T-helper 17 cell (primary cell): ENCODE measurements at regions not wholly inside any gene's neighbourhood (a gene's known extent, or its start where the extent isn't known, plus 50 kb on each side); places are given as distances from the start of the nearest gene placed in this dataset.

ENCODE experiments used
- ATAC-seq: fragments of 150-1000 bp; cut with Tn5 transposase; 2 replicates; pipeline ENCODE4 v1.10.0; 2021; ENCODE audit warnings: mild to moderate bottlenecking, moderate library complexity
- DNase-seq, 3 donors: peaks; one replicate each; pipeline versions ENCODE4 v3.0.0 to v3.0.0-alpha.2; 2020 to 2021
- H3K9me3 ChIP-seq: one replicate; pipeline ENCODE4 v1.7.0; 2013; ENCODE audit warnings: low read length, mild to moderate bottlenecking; ENCODE audit not compliant: control insufficient read depth, poor library complexity, severe bottlenecking
- H3K27ac Mint-ChIP-seq: one replicate; pipeline ENCODE4 v1.8.0; 2022; ENCODE audit warnings: mild to moderate bottlenecking, moderate library complexity, mixed read lengths
- H3K27me3 Mint-ChIP-seq: one replicate; pipeline ENCODE4 v1.8.0; 2022; ENCODE audit warnings: mixed read lengths
- H3K36me3 Mint-ChIP-seq: one replicate; pipeline ENCODE4 v1.8.0; 2022; ENCODE audit warnings: low read depth, mixed read lengths
- H3K4me1 Mint-ChIP-seq: one replicate; pipeline ENCODE4 v1.8.0; 2022; ENCODE audit warnings: mild to moderate bottlenecking, mixed read lengths
- H3K4me3 Mint-ChIP-seq: one replicate; pipeline ENCODE4 v1.8.0; 2022; ENCODE audit warnings: mild to moderate bottlenecking, moderate library complexity, mixed read lengths

DNA sequence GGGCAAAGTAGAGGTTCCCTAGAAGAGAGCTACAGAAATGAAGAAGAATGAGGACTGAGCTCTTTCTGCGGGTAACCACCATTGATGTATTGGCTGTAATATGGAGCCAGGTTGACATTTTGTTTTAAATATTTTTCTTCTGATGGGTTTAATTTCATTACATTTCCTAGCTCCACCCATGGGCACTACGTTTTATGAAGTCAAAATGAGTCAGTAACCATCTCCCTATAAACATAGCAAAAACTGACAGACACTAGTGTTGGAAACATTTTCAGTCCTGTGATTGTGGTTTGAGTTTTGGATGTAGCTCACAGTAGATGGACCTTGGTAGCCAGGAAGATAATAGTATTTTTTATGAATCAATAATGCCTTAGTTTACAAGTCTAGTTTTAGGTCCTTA is 470.4 kb upstream of the B3GALT2 start:
- ATAC-seq, result no peak
- Mint-ChIP-seq H3K4me3 (no peak overlapping the region), H3K4me1 (no peaks in the 10 kb centered on the region), H3K36me3 (no peaks in the 10 kb centered on the region), H3K27me3 (no peaks in the 10 kb centered on the region), H3K27ac (peak overlapping the region; percentile 6)
- no peak for DNase-seq
- H3K9me3 ChIP-seq, result peaks cover 4% of the 10 kb centered on the region

DNA sequence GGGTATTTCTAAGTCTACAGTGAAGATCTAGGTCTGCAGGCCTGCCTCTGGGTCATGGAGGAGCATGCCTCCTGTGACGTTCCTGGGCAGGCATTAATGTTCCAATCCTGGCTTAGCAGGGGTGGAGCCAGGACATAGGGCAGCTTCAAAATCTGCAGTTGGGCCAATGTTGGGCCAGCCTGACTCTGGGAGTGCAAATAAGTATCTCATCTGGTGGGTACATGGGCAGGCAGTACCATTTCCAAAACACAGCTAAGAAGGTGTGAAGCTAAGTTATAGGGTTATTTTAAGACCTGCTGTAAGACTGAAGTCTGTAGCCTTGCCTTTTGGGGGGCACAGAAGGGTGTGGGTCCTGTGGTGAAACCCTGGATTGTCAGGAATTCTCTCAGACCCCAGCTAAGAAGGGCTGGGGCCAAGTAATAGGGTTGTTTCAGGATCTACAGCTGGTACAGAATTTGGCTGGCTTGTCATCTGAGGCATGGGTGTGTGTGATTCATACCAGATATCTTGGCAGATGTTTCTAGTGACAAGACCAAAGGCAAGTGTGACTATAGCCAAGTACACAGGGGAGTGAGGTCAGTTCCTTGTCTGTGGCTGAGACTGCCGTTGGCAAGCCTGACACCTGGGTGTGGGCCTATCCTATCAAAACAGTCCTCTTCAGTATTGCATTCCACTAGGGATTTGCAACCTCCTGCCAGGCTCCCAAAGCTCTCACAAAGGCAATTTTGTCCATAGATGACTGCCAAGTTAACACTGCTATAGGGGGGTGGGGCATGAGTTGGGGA is 468.7 kb upstream of the B3GALT2 start:
- Mint-ChIP-seq H3K27me3 (no peaks in the 10 kb centered on the region), H3K4me3 (no peak overlapping the region), H3K4me1 (no peaks in the 10 kb centered on the region), H3K27ac (no peak overlapping the region), H3K36me3 (no peaks in the 10 kb centered on the region)
- peaks cover 4% of the 10 kb centered on the region for H3K9me3 ChIP-seq
- ATAC-seq (no peak), DNase-seq (no peak)

DNA sequence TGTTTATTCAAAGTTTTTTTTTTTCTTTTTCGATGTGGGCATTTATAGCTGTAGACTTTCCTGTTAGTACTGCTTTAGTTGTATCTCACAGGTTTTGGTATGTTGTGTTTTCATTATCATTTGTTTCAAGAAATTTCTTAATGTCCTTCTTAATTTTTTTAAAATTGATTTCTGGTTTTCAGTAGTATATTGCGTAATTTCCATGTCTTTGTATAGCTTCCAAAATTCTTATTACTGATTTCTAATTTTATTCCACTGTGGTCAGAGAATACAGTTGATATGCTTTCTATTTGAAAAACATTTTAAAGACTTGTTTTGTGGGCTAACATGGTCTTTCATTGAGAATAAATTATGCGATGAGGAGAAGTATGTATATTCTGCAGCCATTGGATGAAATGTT is 463.2 kb upstream of the B3GALT2 start:
- H3K9me3 ChIP-seq, result peaks cover 1% of the 10 kb centered on the region
- Mint-ChIP-seq H3K4me1 (no peaks in the 10 kb centered on the region), H3K4me3 (no peak overlapping the region), H3K27ac (no peak overlapping the region), H3K36me3 (no peaks in the 10 kb centered on the region), H3K27me3 (no peaks in the 10 kb centered on the region)
- ATAC-seq (no peak), DNase-seq (no peak)

DNA sequence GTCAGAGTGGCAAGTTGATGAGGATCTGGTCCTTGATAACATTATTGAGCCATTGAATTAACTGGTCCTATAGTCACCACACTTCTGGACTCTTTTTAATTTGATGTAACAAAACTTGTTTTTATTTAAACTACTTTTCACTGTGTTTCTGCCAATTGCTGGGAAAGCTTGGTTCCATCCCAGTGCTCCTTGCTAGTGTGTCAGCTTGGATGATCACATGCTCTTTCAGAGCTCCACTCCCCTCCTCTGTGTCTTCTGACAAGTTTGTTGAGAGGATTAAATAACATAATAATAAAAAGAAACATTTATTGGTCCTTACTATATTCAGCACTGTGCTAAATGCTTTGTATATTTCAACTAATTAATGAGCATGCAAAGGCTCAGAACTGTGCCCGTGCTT is 448.5 kb upstream of the B3GALT2 start:
- Mint-ChIP-seq H3K36me3 (peaks cover 3% of the 10 kb centered on the region), H3K27me3 (no peaks in the 10 kb centered on the region), H3K4me1 (peaks cover 14% of the 10 kb centered on the region), H3K27ac (peak overlapping the region; percentile 84), H3K4me3 (peak overlapping the region; percentile 68)
- no peaks in the 10 kb centered on the region for H3K9me3 ChIP-seq
- no peak for DNase-seq
- peak; percentile 18 for ATAC-seq

- DNase-seq (no peak), ATAC-seq (peak; percentile 92)
- H3K36me3 Mint-ChIP-seq, result peaks cover 3% of the 10 kb centered on the region
- H3K27me3 Mint-ChIP-seq, result no peaks in the 10 kb centered on the region
- H3K27ac Mint-ChIP-seq, result peak overlapping the region; percentile 84
- H3K9me3 ChIP-seq, result no peaks in the 10 kb centered on the region
- peaks cover 14% of the 10 kb centered on the region for H3K4me1 Mint-ChIP-seq
- peak overlapping the region; percentile 68 for H3K4me3 Mint-ChIP-seq
Measured at GRCh38 chr1:193634470-193634869, 448.1 kb upstream of the B3GALT2 start.

GRCh38 chr1:193633991-193634390 is 447.6 kb upstream of the B3GALT2 start:
- no peaks in the 10 kb centered on the region for H3K27me3 Mint-ChIP-seq
- H3K27ac Mint-ChIP-seq, result peak overlapping the region; percentile 84
- no peak for ATAC-seq
- H3K4me1 Mint-ChIP-seq, result peaks cover 14% of the 10 kb centered on the region
- peaks cover 5% of the 10 kb centered on the region for H3K36me3 Mint-ChIP-seq
- no peaks in the 10 kb centered on the region for H3K9me3 ChIP-seq
- peak overlapping the region; percentile 68 for H3K4me3 Mint-ChIP-seq
- no peak for DNase-seq

DNA sequence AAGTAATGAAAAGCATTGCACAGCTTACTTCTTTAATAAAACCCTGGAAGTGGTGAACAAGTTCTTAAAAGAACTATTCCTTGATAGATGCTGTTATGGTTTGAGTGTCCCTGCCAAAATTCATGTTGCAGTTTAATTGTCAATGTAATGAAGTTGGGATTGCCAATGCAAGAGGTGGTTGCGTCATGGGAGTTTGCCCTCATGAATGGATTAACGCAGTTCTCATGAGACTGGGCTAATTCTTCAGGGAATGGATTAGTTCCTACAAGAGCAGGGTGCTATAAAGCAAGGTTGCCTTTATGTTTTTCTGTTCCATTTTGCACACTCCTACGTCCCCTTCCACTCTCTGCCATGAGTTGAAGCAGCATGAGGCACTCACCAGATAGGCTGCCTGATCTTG is 446.7 kb upstream of the B3GALT2 start:
- DNase-seq, result no peak
- Mint-ChIP-seq H3K27me3 (no peaks in the 10 kb centered on the region), H3K27ac (no peak overlapping the region), H3K36me3 (peaks cover 6% of the 10 kb centered on the region), H3K4me1 (peaks cover 14% of the 10 kb centered on the region), H3K4me3 (no peak overlapping the region)
- no peak for ATAC-seq
- no peaks in the 10 kb centered on the region for H3K9me3 ChIP-seq

GRCh38 chr1:193631306-193631705 is 444.9 kb upstream of the B3GALT2 start:
- Mint-ChIP-seq H3K27me3 (no peaks in the 10 kb centered on the region), H3K4me1 (peaks cover 14% of the 10 kb centered on the region), H3K4me3 (peak overlapping the region; percentile 15), H3K27ac (no peak overlapping the region), H3K36me3 (peaks cover 3% of the 10 kb centered on the region)
- no peaks in the 10 kb centered on the region for H3K9me3 ChIP-seq
- DNase-seq (no peak), ATAC-seq (no peak)

GRCh38 chr1:193629875-193630274 is 443.5 kb upstream of the B3GALT2 start:
- ATAC-seq (no peak), DNase-seq (no peak)
- Mint-ChIP-seq H3K27me3 (no peaks in the 10 kb centered on the region), H3K36me3 (peaks cover 3% of the 10 kb centered on the region), H3K27ac (no peak overlapping the region), H3K4me3 (no peak overlapping the region), H3K4me1 (peaks cover 8% of the 10 kb centered on the region)
- H3K9me3 ChIP-seq, result no peaks in the 10 kb centered on the region

DNA sequence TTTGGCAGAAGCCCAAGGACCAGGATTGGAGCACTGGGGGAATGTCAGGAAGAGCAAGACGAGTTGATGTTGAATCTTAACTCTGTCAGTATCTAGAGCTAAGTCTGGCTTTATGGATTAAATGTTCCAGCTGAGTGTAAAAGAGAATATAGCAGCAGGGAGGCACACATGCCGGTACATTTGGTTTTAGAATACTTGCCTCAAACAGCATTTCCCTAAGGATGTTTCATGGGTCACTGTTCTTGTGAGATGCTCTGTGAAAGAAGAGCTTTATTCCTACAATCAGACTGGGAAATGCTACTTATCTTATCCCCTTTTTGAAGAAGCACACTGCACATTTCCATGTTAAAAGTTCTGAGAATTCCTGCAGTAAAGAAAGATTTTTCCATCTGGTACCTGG is 440.3 kb upstream of the B3GALT2 start:
- Mint-ChIP-seq H3K36me3 (peaks cover 6% of the 10 kb centered on the region), H3K4me1 (peaks cover 4% of the 10 kb centered on the region), H3K27ac (no peak overlapping the region), H3K27me3 (no peaks in the 10 kb centered on the region), H3K4me3 (peak overlapping the region; percentile 37)
- ATAC-seq (no peak), DNase-seq (no peak)
- no peaks in the 10 kb centered on the region for H3K9me3 ChIP-seq

DNA sequence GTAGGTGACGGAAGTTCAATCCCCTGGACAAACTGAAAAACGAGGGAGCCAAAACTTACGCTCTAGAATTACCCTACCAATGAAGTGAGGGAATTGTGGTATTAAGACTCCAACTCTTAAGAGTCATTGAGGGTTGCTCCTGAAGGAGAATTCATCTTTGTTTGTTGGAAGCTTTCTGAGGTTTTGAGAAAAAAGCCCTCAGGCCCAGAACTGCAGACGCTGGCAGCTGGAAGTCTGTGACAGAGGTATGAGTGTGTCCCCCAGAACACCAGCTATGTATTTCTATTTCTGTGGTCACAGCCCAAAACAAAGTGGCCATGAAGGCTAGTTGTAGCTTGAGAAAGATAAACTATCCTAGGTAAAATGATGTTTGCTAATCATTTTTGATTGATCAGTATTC is 438.8 kb upstream of the B3GALT2 start:
- peaks cover 4% of the 10 kb centered on the region for H3K4me1 Mint-ChIP-seq
- H3K27me3 Mint-ChIP-seq, result no peaks in the 10 kb centered on the region
- no peak overlapping the region for H3K27ac Mint-ChIP-seq
- ATAC-seq (no peak), DNase-seq (no peak)
- peaks cover 6% of the 10 kb centered on the region for H3K36me3 Mint-ChIP-seq
- no peak overlapping the region for H3K4me3 Mint-ChIP-seq
- no peaks in the 10 kb centered on the region for H3K9me3 ChIP-seq

GRCh38 chr1:193619911-193620310 is 433.5 kb upstream of the B3GALT2 start:
- no peak overlapping the region for H3K4me3 Mint-ChIP-seq
- no peak overlapping the region for H3K27ac Mint-ChIP-seq
- no peak for ATAC-seq

GRCh38 chr1:193614817-193615216 is 428.4 kb upstream of the B3GALT2 start:
- H3K9me3 ChIP-seq, result no peaks in the 10 kb centered on the region
- DNase-seq (no peak), ATAC-seq (peak; percentile 39)
- H3K36me3 Mint-ChIP-seq, result peaks cover 2% of the 10 kb centered on the region
- H3K27ac Mint-ChIP-seq, result no peak overlapping the region
- H3K27me3 Mint-ChIP-seq, result no peaks in the 10 kb centered on the region
- H3K4me1 Mint-ChIP-seq, result no peaks in the 10 kb centered on the region
- no peak overlapping the region for H3K4me3 Mint-ChIP-seq

More at GRCh38 chr1:193619911-193620310, 433.5 kb upstream of the B3GALT2 start:
- Mint-ChIP-seq H3K4me1 (peaks cover 4% of the 10 kb centered on the region), H3K27me3 (no peaks in the 10 kb centered on the region), H3K36me3 (peaks cover 5% of the 10 kb centered on the region)
- no peaks in the 10 kb centered on the region for H3K9me3 ChIP-seq
- no peak for DNase-seq

- no peaks in the 10 kb centered on the region for H3K9me3 ChIP-seq
- H3K36me3 Mint-ChIP-seq, result peaks cover 2% of the 10 kb centered on the region
- no peak overlapping the region for H3K4me3 Mint-ChIP-seq
- no peak overlapping the region for H3K27ac Mint-ChIP-seq
- H3K4me1 Mint-ChIP-seq, result peaks cover 2% of the 10 kb centered on the region
- DNase-seq (no peak), ATAC-seq (no peak)
- no peaks in the 10 kb centered on the region for H3K27me3 Mint-ChIP-seq
Measured at GRCh38 chr1:193614275-193614674, 427.9 kb upstream of the B3GALT2 start.
